ENCODE measurements at regions not wholly inside any gene's neighbourhood (a gene's known extent, or its start where the extent isn't known, plus 50 kb on each side); places are given as distances from the start of the nearest gene placed in this dataset.

- Histone ChIP-seq H3K4me3 (ENCODE audit: extremely low read depth, insufficient read depth, low read length, poor library complexity, severe bottlenecking) (no peak overlapping the region), H3K27ac (ENCODE audit: low read depth, low read length, severe bottlenecking) (no peak overlapping the region), H3K36me3 (ENCODE audit: control insufficient read depth, insufficient read depth, low read length) (no peaks in the 10 kb centered on the region), H3K4me1 (ENCODE audit: control insufficient read depth, insufficient read depth, low read length, poor library complexity, severe bottlenecking) (no peaks in the 10 kb centered on the region), H3K9me3 (ENCODE audit: control insufficient read depth, low read length) (no peaks in the 10 kb centered on the region)
- 92 to 100% methylated on average over 1 to 2 of the region's 2 CpGs for WGBS, 2 experiments (ENCODE audit: insufficient coverage in 2 of 2)
Measured at GRCh38 chr16:72256398-72257066, 84.6 kb upstream of the PMFBP1 start.

DNA sequence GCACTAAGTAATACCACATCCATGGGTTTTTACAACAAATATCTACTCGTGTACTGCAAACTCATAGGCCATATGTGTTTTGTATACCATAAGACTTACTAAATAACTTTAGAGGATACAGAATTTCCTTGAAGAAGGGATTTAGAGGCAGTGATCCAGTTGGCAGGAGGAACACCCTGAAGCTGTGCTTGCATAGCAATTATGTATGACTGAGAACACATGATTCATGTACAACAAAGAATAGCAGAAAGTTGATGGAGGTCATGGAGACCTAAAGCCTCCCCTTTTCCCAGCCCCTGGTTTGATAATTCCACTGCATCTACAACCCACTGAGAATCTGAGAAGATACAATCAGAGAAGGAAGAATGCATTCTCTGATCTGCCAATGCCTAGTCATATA is 83.8 kb upstream of the PMFBP1 start:
- Histone ChIP-seq H3K9me3 (ENCODE audit: control insufficient read depth, low read length) (no peaks in the 10 kb centered on the region), H3K4me3 (ENCODE audit: extremely low read depth, insufficient read depth, low read length, poor library complexity, severe bottlenecking) (no peak overlapping the region), H3K4me1 (ENCODE audit: control insufficient read depth, insufficient read depth, low read length, poor library complexity, severe bottlenecking) (no peaks in the 10 kb centered on the region), H3K36me3 (ENCODE audit: control insufficient read depth, insufficient read depth, low read length) (no peaks in the 10 kb centered on the region), H3K27ac (ENCODE audit: low read depth, low read length, severe bottlenecking) (no peak overlapping the region)
- whole genome bisulfite sequencing, 2 experiments (ENCODE audit: insufficient coverage in 2 of 2): no CpG with 5 or more reads among the region's 1 CpG

DNA sequence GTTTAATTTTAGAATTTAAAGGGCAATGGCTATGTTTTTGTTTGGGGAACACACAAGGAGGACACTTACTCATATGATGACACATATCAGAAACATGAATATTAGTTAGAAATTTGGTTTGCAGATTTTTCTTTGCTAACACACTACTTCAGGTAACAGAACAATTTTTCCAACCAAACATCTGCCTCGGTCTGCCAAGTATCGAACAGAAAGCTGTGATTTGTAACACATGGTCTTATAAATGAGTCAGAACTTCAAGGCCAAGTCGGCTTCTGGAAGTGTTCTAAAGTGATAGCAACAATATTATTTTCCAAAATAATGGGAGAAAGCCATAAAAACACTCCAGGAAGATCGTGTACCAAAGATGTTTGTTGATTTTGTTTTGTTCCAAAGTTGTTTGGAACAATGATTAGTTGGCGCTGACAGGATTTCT is 75.9 kb upstream of the PMFBP1 start:
- H3K9me3 ChIP-seq (ENCODE audit: control insufficient read depth, low read length): no peaks in the 10 kb centered on the region
- H3K27ac ChIP-seq (ENCODE audit: low read depth, low read length, severe bottlenecking): no peak overlapping the region
- H3K4me1 ChIP-seq (ENCODE audit: control insufficient read depth, insufficient read depth, low read length, poor library complexity, severe bottlenecking): no peaks in the 10 kb centered on the region
- H3K4me3 ChIP-seq (ENCODE audit: extremely low read depth, insufficient read depth, low read length, poor library complexity, severe bottlenecking): no peak overlapping the region
- WGBS, 2 experiments (ENCODE audit: insufficient coverage in 2 of 2): 100% methylated on average over 1 of the region's 5 CpGs; no CpG with 5 or more reads in 1 of the 2 experiments
- H3K36me3 ChIP-seq (ENCODE audit: control insufficient read depth, insufficient read depth, low read length): no peaks in the 10 kb centered on the region

GRCh38 chr16:72246423-72246822 is 74.5 kb upstream of the PMFBP1 start:
- Histone ChIP-seq H3K9me3 (ENCODE audit: control insufficient read depth, low read length) (no peaks in the 10 kb centered on the region), H3K4me3 (ENCODE audit: extremely low read depth, insufficient read depth, low read length, poor library complexity, severe bottlenecking) (no peak overlapping the region), H3K27ac (ENCODE audit: low read depth, low read length, severe bottlenecking) (no peak overlapping the region), H3K4me1 (ENCODE audit: control insufficient read depth, insufficient read depth, low read length, poor library complexity, severe bottlenecking) (no peaks in the 10 kb centered on the region), H3K36me3 (ENCODE audit: control insufficient read depth, insufficient read depth, low read length) (no peaks in the 10 kb centered on the region)
- 86 to 90% methylated on average over 2 to 4 of the region's 5 CpGs for WGBS, 2 experiments (ENCODE audit: insufficient coverage in 2 of 2)

- no peak overlapping the region for H3K4me3 ChIP-seq (ENCODE audit: extremely low read depth, insufficient read depth, low read length, poor library complexity, severe bottlenecking)
- WGBS, 2 experiments (ENCODE audit: insufficient coverage in 2 of 2): 66% methylated on average over 5 of the region's 5 CpGs; no CpG with 5 or more reads in 1 of the 2 experiments
- no peaks in the 10 kb centered on the region for H3K4me1 ChIP-seq (ENCODE audit: control insufficient read depth, insufficient read depth, low read length, poor library complexity, severe bottlenecking)
- no peaks in the 10 kb centered on the region for H3K9me3 ChIP-seq (ENCODE audit: control insufficient read depth, low read length)
- H3K36me3 ChIP-seq (ENCODE audit: control insufficient read depth, insufficient read depth, low read length): no peaks in the 10 kb centered on the region
- H3K27ac ChIP-seq (ENCODE audit: low read depth, low read length, severe bottlenecking): no peak overlapping the region
Measured at GRCh38 chr16:72244853-72245252, 72.9 kb upstream of the PMFBP1 start.

DNA sequence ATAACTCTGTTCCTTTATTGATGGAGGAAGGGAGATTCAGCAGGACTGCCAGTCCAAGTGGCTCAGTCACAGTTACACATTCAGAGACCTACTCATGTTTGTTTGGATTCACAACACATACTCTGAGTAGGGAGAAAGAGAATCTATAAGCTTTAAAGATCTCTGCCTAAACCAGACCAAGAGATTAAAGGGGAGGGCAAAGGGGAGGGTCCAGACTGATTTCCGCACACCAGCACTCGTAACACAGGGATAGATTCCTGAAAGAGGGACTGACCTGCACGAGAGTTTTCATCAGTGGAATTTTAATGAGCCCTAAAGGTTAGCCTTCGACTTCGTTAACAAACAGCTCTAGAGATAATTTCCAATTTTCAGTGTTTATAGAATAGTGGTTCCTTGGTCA is 71.7 kb upstream of the PMFBP1 start:
- no peaks in the 10 kb centered on the region for H3K9me3 ChIP-seq (ENCODE audit: control insufficient read depth, low read length)
- no peaks in the 10 kb centered on the region for H3K4me1 ChIP-seq (ENCODE audit: control insufficient read depth, insufficient read depth, low read length, poor library complexity, severe bottlenecking)
- no peak overlapping the region for H3K27ac ChIP-seq (ENCODE audit: low read depth, low read length, severe bottlenecking)
- no peak overlapping the region for H3K4me3 ChIP-seq (ENCODE audit: extremely low read depth, insufficient read depth, low read length, poor library complexity, severe bottlenecking)
- WGBS, 2 experiments (ENCODE audit: insufficient coverage in 2 of 2): 90 to 95% methylated on average over 3 to 5 of the region's 5 CpGs
- H3K36me3 ChIP-seq (ENCODE audit: control insufficient read depth, insufficient read depth, low read length): no peaks in the 10 kb centered on the region

- Histone ChIP-seq H3K27ac (ENCODE audit: low read depth, low read length, severe bottlenecking) (no peak overlapping the region), H3K4me3 (ENCODE audit: extremely low read depth, insufficient read depth, low read length, poor library complexity, severe bottlenecking) (no peak overlapping the region), H3K36me3 (ENCODE audit: control insufficient read depth, insufficient read depth, low read length) (no peaks in the 10 kb centered on the region), H3K4me1 (ENCODE audit: control insufficient read depth, insufficient read depth, low read length, poor library complexity, severe bottlenecking) (no peaks in the 10 kb centered on the region), H3K9me3 (ENCODE audit: control insufficient read depth, low read length) (no peaks in the 10 kb centered on the region)
- WGBS, 2 experiments (ENCODE audit: insufficient coverage in 2 of 2): 100% methylated on average over 3 of the region's 4 CpGs; no CpG with 5 or more reads in 1 of the 2 experiments
Measured at GRCh38 chr16:72242757-72243156, 70.8 kb upstream of the PMFBP1 start.

DNA sequence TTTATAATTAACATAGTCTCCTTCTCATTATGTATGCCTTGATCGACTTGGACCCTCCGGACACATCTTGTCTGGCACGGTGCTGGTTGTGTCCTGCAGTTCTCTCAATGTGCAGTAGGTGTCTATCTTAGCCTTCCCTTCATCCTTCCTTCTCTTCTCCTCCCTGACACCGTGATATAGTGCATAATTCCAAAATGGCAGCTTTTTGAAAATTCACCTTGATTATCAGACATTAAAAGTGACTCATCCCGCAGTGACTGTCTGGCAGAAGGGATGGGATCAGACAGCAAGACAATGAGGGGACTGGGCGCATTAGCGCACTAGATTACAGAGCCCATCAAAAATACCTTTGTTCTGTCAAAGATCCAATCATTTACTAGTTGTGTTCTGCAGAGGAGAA is 70.0 kb upstream of the PMFBP1 start:
- Histone ChIP-seq H3K4me1 (ENCODE audit: control insufficient read depth, insufficient read depth, low read length, poor library complexity, severe bottlenecking) (no peaks in the 10 kb centered on the region), H3K4me3 (ENCODE audit: extremely low read depth, insufficient read depth, low read length, poor library complexity, severe bottlenecking) (no peak overlapping the region), H3K9me3 (ENCODE audit: control insufficient read depth, low read length) (no peaks in the 10 kb centered on the region), H3K36me3 (ENCODE audit: control insufficient read depth, insufficient read depth, low read length) (no peaks in the 10 kb centered on the region), H3K27ac (ENCODE audit: low read depth, low read length, severe bottlenecking) (no peak overlapping the region)
- 19 to 25% methylated on average over 4 of the region's 7 CpGs for WGBS, 2 experiments (ENCODE audit: insufficient coverage in 2 of 2)

GRCh38 chr16:72241008-72241407 is 69.1 kb upstream of the PMFBP1 start:
- H3K27ac ChIP-seq (ENCODE audit: low read depth, low read length, severe bottlenecking): no peak overlapping the region
- no peak overlapping the region for H3K4me3 ChIP-seq (ENCODE audit: extremely low read depth, insufficient read depth, low read length, poor library complexity, severe bottlenecking)
- no peaks in the 10 kb centered on the region for H3K9me3 ChIP-seq (ENCODE audit: control insufficient read depth, low read length)
- no peaks in the 10 kb centered on the region for H3K4me1 ChIP-seq (ENCODE audit: control insufficient read depth, insufficient read depth, low read length, poor library complexity, severe bottlenecking)
- no peaks in the 10 kb centered on the region for H3K36me3 ChIP-seq (ENCODE audit: control insufficient read depth, insufficient read depth, low read length)
- 25% methylated on average over 1 of the region's 1 CpG; no CpG with 5 or more reads in 1 of the 2 experiments for WGBS, 2 experiments (ENCODE audit: insufficient coverage in 2 of 2)

DNA sequence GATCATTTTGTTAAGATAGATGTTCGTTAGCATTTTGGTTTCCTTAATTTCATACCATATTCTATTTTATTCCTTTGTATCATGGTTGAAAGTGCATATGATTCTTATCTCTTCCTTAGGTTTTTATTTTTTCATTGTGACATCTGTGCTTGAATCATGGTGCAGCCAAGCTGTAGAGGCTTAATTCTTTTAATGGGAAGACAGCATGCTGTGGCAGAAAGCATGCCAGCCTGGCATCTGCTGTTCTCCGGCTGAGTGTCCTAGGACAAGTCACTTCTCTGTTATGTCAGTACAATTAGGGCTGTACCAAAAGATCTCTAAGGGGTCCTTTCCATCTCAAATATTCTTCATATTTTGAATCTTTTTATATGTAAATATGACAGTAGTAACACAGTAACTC is 68.5 kb upstream of the PMFBP1 start:
- H3K4me3 ChIP-seq (ENCODE audit: extremely low read depth, insufficient read depth, low read length, poor library complexity, severe bottlenecking): no peak overlapping the region
- no peaks in the 10 kb centered on the region for H3K9me3 ChIP-seq (ENCODE audit: control insufficient read depth, low read length)
- no peak overlapping the region for H3K27ac ChIP-seq (ENCODE audit: low read depth, low read length, severe bottlenecking)
- no peaks in the 10 kb centered on the region for H3K36me3 ChIP-seq (ENCODE audit: control insufficient read depth, insufficient read depth, low read length)
- 100% methylated on average over 1 of the region's 2 CpGs; no CpG with 5 or more reads in 1 of the 2 experiments for WGBS, 2 experiments (ENCODE audit: insufficient coverage in 2 of 2)
- H3K4me1 ChIP-seq (ENCODE audit: control insufficient read depth, insufficient read depth, low read length, poor library complexity, severe bottlenecking): no peaks in the 10 kb centered on the region

DNA sequence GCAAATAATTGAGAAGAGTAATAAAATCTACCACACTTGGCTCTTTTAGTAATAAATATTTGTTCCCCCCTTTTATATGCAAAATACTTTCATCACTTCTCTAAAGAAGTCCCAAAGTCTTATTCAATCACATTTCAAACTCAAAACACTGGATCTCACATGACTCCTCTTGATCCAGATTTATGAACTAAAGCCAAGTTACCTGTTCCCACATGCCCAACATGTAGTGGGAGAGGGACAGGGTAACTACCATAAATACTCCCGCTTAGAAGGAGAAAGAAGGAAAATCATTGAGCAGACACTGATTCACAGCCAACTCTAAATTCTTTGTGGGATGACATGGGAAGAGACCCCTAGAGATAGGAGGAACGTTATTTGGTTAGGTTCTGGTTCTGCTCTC is 64.9 kb upstream of the PMFBP1 start:
- Histone ChIP-seq H3K27ac (ENCODE audit: low read depth, low read length, severe bottlenecking) (no peak overlapping the region), H3K4me1 (ENCODE audit: control insufficient read depth, insufficient read depth, low read length, poor library complexity, severe bottlenecking) (no peaks in the 10 kb centered on the region), H3K9me3 (ENCODE audit: control insufficient read depth, low read length) (no peaks in the 10 kb centered on the region), H3K36me3 (ENCODE audit: control insufficient read depth, insufficient read depth, low read length) (no peaks in the 10 kb centered on the region), H3K4me3 (ENCODE audit: extremely low read depth, insufficient read depth, low read length, poor library complexity, severe bottlenecking) (no peak overlapping the region)
- WGBS, 2 experiments (ENCODE audit: insufficient coverage in 2 of 2): 100% methylated on average over 1 of the region's 2 CpGs; no CpG with 5 or more reads in 1 of the 2 experiments
